ACC112 (cell line): ENCODE measurements at regions not wholly inside any gene's neighbourhood (a gene's known extent, or its start where the extent isn't known, plus 50 kb on each side); places are given as distances from the start of the nearest gene placed in this dataset.
"Not testable (repeated sequence)": the region's sequence is repeated elsewhere in the genome, so short reads cannot be mapped to it uniquely, and the experiment has no call there.

Experiments
- H2AFZ ChIP-seq: fragments of 200-600 bp; sonication (generic); one replicate; pipeline ENCODE4 v1.6.0; 2017; ENCODE audit warnings: antibody characterized with exemption, low read length; ENCODE audit not compliant: unreplicated experiment
- H3K27ac ChIP-seq: fragments of 200-600 bp; sonication (generic); 2 replicates; pipeline ENCODE4 v1.5.1; 2014; ENCODE audit warnings: low read depth, mild to moderate bottlenecking, antibody characterized with exemption, low read length, moderate library complexity
- H3K27me3 ChIP-seq: fragments of 200-600 bp; sonication (generic); 2 replicates; pipeline ENCODE4 v1.6.1; 2014; ENCODE audit warnings: mild to moderate bottlenecking, antibody characterized with exemption, low read length, moderate library complexity, mixed read lengths; ENCODE audit not compliant: insufficient read depth
- H3K36me3 ChIP-seq: fragments of 200-600 bp; sonication (generic); 2 replicates; pipeline ENCODE4 v1.6.1; 2016; ENCODE audit warnings: mild to moderate bottlenecking, antibody characterized with exemption, low read length, moderate library complexity, mixed read lengths; ENCODE audit not compliant: insufficient read depth
- H3K4me1 ChIP-seq: fragments of 200-600 bp; sonication (generic); one replicate; pipeline ENCODE4 v1.6.1; 2016; ENCODE audit warnings: low read length, mixed read lengths; ENCODE audit not compliant: insufficient read depth, unreplicated experiment, control insufficient read depth
- H3K4me3 ChIP-seq: fragments of 200-600 bp; sonication (generic); 2 replicates; pipeline ENCODE4 v1.5.1; 2014; ENCODE audit warnings: mild to moderate bottlenecking, low read depth, low read length
- H3K79me2 ChIP-seq: fragments of 200-600 bp; sonication (generic); one replicate; pipeline ENCODE4 v1.6.0; 2016; ENCODE audit warnings: low read length; ENCODE audit not compliant: control insufficient read depth, unreplicated experiment, insufficient read depth

DNA sequence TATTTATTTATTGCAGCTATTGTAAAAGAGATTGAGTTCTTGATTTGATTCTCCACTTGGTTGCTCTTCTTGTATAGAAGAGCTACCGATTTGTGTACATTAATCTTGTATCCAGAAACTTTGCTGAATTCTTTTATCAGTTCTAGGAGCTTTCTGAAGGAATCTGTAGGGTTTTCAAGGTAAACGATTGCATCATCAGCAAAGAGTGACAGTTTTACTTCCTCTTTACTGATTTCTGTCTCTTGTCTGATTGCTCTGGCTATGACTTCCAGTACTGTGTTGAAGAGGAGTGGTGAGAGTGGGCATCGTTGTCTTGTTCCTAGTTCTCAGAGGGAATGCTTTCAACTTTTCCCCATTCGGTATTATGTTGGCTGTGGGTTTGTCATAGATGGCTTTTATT lies 103.1 kb downstream of the CAPZA3 start:
- H3K4me3 ChIP-seq, H3K27me3 ChIP-seq, H3K4me1 ChIP-seq, H3K79me2 ChIP-seq, H3K36me3 ChIP-seq, H3K27ac ChIP-seq, H2AFZ ChIP-seq: not testable (repeated sequence)

DNA sequence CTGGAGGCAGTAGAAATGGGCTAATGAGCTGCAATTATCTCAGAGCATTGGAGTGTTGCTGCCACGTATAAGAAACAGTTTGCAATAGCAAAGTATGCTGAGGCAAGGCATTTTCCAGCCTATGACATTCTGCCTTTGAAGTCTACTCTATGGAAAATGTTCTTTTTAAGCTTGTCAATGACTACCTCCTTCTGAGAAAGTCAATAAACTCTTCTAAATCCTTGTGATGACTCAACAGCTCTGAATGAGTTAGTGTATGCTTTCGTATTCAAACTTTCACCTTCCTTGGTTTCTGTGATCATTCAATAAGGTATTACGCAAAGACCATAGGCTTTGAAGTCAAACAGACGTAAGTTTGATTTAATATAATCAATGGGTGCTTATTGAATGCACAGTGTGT lies 111.2 kb downstream of the CAPZA3 start:
- Histone ChIP-seq H3K36me3 (no peaks in the 10 kb centered on the region), H3K27ac (no peak overlapping the region), H3K79me2 (no peaks in the 10 kb centered on the region), H3K27me3 (no peaks in the 10 kb centered on the region), H3K4me1 (no peaks in the 10 kb centered on the region), H2AFZ (no peak overlapping the region), H3K4me3 (no peak overlapping the region)

DNA sequence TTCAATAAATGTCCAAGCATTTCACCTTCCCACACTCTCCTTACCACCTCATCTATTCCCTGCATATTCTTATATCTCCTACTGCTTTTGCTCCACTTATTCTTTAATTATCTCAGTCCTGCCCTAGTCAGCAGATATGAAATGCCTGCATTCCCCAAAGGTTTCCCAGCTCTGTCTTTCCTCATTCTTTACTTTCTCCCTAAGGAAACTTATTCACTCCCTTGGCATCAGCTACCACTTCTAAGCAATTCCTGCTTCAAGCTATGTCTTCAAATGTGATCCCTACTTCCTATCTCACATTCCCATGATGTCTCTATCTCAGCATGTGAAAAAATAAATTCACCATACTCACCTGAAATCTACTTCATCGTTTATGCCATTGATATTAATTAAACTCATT lies 111.8 kb downstream of the CAPZA3 start:
- Histone ChIP-seq H3K36me3 (no peaks in the 10 kb centered on the region), H3K4me3 (no peak overlapping the region), H3K4me1 (no peaks in the 10 kb centered on the region), H3K27me3 (no peaks in the 10 kb centered on the region), H3K27ac (no peak overlapping the region), H3K79me2 (no peaks in the 10 kb centered on the region), H2AFZ (no peak overlapping the region)

DNA sequence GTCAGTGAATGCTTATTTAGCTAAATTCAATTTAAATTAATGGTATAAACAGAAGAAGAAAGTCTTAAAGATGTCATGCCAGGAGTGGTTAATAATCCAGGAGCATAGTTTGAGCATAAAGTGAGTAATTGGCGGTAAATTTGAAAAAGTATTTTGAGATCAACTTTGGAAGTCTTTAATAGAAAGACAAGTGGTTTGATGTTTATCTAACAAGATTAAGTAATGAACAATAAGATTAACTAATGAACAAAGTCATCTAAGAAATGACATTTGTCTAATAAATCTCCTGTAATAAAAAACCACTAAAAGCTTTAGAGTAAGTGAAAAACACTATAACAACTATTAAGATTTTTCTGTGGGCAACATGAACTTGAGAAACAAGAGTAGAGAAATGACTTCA lies 112.8 kb downstream of the CAPZA3 start:
- Histone ChIP-seq H3K4me3 (no peak overlapping the region), H3K27ac (no peak overlapping the region), H2AFZ (no peak overlapping the region)

DNA sequence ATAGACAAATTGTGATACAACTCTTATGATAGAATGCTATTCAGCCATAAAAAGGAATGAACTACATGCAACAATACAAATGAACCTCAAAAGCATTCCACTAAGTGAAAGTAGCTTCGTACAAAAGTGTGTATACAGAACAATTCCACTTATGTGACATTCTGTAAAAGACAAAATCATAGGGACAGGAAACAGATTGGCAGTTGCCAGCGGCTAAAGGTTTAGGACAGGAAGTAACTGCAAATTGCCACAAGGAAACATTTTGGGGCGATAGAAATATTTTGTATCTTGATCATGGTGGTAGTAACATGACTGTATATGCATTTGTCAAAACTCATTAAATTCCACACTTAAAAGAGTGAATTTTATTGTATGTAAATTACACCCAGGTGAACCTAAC lies 113.4 kb downstream of the CAPZA3 start:
- H2AFZ ChIP-seq: no peak overlapping the region
- H3K27ac ChIP-seq: no peak overlapping the region
- H3K36me3 ChIP-seq: no peaks in the 10 kb centered on the region
- H3K4me3 ChIP-seq: no peak overlapping the region
- no peaks in the 10 kb centered on the region for H3K27me3 ChIP-seq
- no peaks in the 10 kb centered on the region for H3K4me1 ChIP-seq
- H3K79me2 ChIP-seq: no peaks in the 10 kb centered on the region

More for the DNA sequence above, 112.8 kb downstream of the CAPZA3 start:
- no peaks in the 10 kb centered on the region for H3K79me2 ChIP-seq
- no peaks in the 10 kb centered on the region for H3K27me3 ChIP-seq
- H3K4me1 ChIP-seq: no peaks in the 10 kb centered on the region
- no peaks in the 10 kb centered on the region for H3K36me3 ChIP-seq

DNA sequence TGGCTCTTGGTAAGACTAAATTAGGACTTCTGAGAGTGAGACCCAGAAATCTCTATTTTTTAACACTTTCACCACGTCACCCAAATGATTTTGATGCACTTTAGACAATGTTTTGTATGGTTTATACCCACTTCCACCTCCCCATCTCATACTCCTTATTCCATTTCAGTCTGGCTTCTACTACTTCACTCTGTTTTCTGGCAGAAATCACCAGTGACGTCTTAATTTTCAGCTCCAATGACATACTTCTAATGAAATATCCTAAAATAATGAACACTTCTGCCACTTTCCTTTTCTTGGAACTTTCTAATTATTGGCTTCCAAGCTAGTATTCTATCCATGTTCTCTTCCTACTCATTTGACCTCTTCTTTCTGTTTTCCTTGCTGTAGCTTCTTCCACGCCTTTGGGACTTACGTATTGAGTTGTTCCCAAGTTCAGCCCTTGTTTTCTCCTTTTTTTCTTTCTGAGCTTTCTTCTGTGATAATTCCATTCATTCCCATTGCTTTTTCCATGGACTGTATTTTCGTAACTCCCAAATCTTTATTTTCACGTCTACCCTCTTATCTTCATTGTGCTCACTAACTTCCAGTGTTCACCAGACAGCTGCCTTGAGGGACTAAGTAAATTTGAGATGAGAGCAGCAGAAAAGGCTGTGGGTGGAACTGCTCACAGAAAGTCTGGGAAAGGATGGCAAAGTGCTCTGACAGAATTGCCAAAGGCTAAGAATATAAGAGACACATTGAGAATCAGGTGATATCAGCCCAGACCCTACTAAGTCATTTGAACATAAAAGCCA lies 115.8 kb downstream of the CAPZA3 start:
- Histone ChIP-seq H3K27ac (no peak overlapping the region), H2AFZ (no peak overlapping the region), H3K4me3 (no peak overlapping the region), H3K27me3 (no peaks in the 10 kb centered on the region), H3K79me2 (no peaks in the 10 kb centered on the region), H3K4me1 (no peaks in the 10 kb centered on the region), H3K36me3 (no peaks in the 10 kb centered on the region)

DNA sequence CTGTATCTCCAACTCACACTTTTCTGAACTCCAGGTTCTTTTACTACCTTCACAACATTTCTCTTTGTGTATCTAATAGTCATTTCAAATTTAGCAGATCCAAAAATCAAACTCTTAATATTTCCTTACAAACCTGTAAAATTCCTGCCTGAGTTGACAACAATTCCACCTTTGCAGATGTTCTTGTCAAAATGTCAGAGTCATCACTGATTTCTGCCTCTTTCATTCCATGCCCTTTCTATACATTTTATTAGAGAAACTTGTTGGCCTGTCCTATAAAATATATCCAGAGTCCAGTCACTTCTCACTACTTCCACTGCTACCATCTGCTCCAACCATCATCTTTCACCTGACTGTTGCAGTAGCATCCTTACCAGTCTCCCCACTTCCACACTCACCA lies 119.7 kb downstream of the CAPZA3 start:
- no peak overlapping the region for H3K27ac ChIP-seq
- no peak overlapping the region for H3K4me3 ChIP-seq
- no peaks in the 10 kb centered on the region for H3K4me1 ChIP-seq
- H3K36me3 ChIP-seq: no peaks in the 10 kb centered on the region
- no peaks in the 10 kb centered on the region for H3K79me2 ChIP-seq
- H2AFZ ChIP-seq: no peak overlapping the region
- H3K27me3 ChIP-seq: no peaks in the 10 kb centered on the region

DNA sequence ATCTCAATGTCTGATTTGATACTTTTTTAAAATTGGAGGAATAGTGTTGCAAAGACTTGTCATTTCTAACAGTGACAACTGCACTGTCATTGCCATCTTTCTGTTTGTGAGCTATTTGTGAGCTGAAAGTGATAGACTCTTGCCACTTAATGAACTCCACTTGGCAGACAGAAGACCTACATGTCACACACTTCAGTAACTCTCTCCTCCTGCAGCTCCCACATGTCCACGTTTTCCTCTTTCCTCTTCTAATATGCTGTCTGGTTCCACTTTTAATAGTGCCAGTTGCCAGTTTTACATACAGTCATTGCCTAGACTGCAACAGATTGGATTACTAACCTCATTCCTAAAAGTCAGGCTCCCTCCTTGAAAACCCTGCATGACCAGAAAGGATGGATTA lies 121.5 kb downstream of the CAPZA3 start:
- H2AFZ ChIP-seq: no peak overlapping the region

DNA sequence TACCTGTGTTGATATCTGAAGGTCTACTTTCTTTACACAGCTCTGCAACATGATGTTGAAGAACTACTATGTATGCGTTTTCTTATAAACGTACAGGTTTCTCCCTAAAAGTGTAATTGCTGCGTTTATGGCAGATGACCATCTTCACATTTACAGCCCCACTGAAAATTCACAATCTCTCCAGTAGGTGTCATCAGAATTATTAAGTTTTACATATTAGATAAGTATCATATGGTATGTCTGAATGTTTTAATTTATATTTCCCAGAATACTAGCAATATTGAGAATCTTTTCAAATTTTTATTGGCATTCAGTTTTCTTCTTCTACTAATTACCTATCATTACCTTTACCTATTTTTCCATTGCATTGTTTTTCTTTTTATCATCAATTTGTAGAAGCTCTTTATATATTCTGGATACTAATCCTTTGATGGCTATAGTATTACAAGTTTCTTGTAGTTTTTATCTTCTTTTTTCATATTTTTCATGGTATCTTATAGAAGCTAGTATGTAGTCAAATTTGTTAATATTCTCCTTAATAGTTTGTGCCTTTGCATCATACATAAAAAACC lies 123.5 kb downstream of the CAPZA3 start:
- Histone ChIP-seq H3K27me3 (no peaks in the 10 kb centered on the region), H3K4me3 (no peak overlapping the region), H3K4me1 (peaks cover 4% of the 10 kb centered on the region), H2AFZ (no peak overlapping the region), H3K27ac (no peak overlapping the region), H3K36me3 (no peaks in the 10 kb centered on the region), H3K79me2 (no peaks in the 10 kb centered on the region)

More for the DNA sequence above, 121.5 kb downstream of the CAPZA3 start:
- no peaks in the 10 kb centered on the region for H3K4me1 ChIP-seq
- H3K27ac ChIP-seq: no peak overlapping the region
- H3K79me2 ChIP-seq: no peaks in the 10 kb centered on the region
- no peaks in the 10 kb centered on the region for H3K36me3 ChIP-seq
- H3K4me3 ChIP-seq: no peak overlapping the region
- H3K27me3 ChIP-seq: no peaks in the 10 kb centered on the region

DNA sequence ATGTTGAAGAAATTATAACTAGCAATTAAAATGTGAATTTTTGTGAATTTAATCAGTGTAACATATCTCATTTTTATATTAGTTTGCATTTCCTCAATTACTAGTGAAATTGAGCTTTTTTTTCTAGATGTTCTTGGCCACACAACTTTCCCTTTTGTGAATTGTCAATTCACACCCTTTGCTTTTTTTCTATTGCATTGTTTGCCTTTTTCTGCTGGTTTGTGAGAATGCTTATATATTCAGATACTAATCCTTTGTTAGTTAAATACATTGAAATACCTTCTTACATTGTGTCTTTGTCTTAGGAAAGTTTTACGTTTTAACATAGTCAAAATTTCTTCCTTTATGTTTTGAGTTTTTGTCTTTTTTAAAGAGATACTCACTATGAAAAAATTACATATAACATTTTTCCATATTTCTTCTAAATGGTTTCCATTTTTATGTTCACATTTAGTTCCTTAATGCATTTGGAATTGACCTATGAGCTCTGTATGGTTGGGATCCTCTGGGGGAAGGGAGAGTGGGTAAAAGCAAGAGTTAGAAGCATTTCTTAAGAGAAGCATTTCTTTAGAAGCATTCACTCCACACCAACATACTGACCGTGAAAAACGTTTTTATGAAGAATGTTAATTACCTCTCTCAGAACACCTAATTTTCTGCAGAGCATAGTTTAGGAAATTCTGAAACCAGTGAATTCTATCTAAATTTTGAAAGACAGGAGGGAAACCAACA lies 126.0 kb downstream of the CAPZA3 start:
- H3K79me2 ChIP-seq: no peaks in the 10 kb centered on the region
- no peak overlapping the region for H2AFZ ChIP-seq
- H3K4me3 ChIP-seq: no peak overlapping the region
- no peaks in the 10 kb centered on the region for H3K27me3 ChIP-seq
- H3K36me3 ChIP-seq: no peaks in the 10 kb centered on the region
- H3K4me1 ChIP-seq: peaks cover 12% of the 10 kb centered on the region
- no peak overlapping the region for H3K27ac ChIP-seq
